Activated gamma-delta T cell treated with Interleukin-2 at 50 U/mL for 16 hours (primary cell): ENCODE measurements at regions not wholly inside any gene's neighbourhood (a gene's known extent, or its start where the extent isn't known, plus 50 kb on each side); places are given as distances from the start of the nearest gene placed in this dataset.

Source experiments
- DNase-seq: peaks from one replicate; pipeline ENCODE4 v3.0.0-alpha.2; 2020

GRCh38 chr20:39658662-39659409 lies 696.7 kb downstream of the DHX35 start:
- no peak for DNase-seq

GRCh38 chr20:39654171-39654570 lies 692.0 kb downstream of the DHX35 start:
- DNase-seq: no peak

DNA sequence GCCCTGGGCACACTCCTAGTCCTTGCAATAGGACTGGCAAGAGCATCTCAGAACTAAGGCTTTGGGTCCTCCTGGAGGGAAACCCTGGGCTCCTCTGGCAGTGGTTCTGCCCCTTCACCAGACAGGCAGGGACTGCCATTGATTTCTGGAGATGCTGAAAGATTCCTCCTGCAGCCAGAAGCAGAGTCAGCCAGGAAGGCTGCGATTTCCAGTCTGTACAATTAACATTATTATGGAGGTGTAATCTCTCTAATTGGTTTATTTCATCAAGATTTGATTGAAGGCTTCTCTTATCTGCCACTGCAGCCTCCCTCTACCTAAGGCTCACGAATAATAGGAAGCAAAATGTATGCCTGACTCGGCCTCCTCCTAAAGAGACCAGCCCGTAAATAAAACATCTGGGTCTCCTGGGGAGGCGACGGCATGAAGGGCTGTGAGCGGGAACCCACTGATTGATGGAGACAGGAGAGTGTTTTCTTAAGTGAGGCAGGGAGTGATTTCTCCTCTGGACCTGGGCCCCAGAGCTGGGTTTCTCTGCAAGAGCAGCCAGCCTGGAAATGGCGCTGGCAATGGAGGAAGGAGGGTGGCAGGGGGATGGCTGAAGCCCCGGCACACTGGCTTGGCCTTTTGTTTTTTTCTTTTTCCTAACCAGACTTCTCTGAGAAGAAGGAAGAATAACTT lies 689.6 kb downstream of the DHX35 start:
- DNase-seq: no peak

DNA sequence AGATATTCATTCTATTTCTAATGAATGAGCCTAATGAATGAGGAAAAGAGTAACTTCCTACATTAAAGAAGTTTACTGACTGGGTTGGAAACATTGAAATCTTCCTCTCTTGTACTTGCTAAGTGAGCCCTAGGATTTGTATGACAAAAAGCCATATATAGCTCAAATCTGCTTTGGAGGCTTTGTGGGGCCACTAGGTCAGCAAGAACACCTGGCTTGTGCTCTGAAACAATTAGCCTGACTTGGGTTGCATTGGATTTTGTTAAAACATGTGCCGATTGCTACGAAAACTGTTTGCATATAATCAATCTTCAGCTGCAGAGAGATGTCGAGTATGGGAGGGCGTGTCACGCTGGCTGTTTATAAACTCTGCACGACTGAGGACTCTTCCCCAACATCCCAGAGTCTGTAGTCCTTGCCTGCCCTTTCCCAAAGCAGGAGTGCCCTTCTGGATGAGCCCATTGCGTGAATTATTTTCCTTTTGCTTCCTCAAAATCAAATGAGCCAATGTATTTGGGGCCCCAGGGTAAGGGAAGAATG lies 684.8 kb downstream of the DHX35 start:
- no peak for DNase-seq

DNA sequence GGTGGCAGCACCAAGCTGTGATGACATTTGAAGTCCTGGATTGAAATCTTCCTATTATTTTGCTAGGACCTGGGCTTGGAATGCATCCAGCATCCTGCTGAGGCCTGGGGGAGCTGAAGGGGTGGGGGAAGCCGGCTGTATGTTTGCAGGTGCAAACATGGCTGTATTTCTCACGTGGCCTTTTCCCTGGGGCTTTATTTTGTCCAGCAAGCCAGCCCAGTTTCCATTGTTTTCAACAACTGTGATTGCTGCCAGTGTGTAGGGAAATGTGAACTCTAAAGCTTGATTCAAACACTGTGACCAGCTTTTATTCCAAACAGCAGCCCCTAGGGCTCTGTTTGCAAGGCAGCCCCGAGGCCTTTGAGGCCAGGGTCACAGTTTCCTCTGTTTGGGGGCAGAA lies 683.0 kb downstream of the DHX35 start:
- DNase-seq: no peak

GRCh38 chr20:39643292-39643691 lies 681.1 kb downstream of the DHX35 start:
- no peak for DNase-seq

GRCh38 chr20:39641423-39641822 lies 679.3 kb downstream of the DHX35 start:
- DNase-seq: no peak

GRCh38 chr20:39640147-39640546 lies 678.0 kb downstream of the DHX35 start:
- no peak for DNase-seq

DNA sequence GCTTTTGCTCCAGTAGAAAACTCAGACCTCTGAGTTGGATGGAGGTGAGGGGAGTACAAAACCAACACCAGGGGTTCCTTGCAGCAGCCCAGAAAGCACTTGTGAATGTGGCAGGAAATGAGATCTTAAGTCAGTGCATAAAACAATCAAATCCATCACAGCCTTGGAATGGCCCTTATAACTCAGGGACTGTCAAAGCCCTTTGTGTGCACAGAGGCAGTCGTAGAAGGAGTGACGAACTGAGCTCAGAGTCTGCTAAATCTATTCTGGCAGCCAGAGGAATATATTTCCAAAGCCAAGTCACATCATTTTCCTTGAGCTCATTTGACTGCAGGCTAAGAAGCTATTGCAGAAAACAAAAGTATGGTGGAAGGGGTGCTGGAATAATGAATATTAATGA lies 676.6 kb downstream of the DHX35 start:
- no peak for DNase-seq

DNA sequence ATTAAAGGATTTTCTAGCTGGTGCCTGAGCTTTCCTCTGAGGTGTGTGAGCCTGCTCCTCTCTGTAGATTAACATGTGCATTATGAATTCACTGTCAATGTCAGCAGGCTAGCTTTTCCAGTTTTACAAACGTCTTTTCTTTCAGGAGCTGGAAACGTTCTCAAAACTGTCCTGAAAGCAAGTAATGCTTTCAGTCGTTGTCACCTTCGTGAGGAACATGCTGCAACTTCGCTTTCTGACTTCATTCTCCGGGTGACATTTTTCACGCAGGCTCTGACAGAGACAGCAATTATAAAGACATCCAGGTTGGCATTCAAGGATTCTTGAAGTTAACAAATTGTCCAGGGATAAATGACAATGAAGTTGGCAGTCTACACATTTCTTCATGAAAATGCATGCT lies 671.5 kb downstream of the DHX35 start:
- no peak for DNase-seq

- no peak for DNase-seq
Measured at GRCh38 chr20:39632757-39633156, 670.6 kb downstream of the DHX35 start.

- DNase-seq: no peak
Measured at GRCh38 chr20:39632176-39632575, 670.0 kb downstream of the DHX35 start.

DNA sequence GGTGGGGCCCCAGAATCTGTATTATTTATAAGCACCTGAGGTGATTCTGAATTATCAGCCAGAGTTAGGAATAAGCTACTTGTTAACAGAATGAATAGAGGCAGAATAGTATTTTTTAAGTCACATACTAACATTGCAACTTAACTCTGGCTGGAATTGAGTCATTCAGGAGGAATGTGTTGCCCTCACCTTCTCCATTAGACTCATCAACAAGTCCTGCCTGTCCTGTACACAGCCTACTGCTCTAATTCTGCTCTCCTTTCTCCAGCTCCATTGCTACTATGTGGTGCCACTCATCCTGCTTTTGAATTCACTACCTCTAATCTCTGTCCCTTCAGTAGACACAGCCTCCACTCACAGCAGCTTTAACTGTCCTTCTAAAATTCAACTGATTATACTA lies 669.4 kb downstream of the DHX35 start:
- DNase-seq: no peak

DNA sequence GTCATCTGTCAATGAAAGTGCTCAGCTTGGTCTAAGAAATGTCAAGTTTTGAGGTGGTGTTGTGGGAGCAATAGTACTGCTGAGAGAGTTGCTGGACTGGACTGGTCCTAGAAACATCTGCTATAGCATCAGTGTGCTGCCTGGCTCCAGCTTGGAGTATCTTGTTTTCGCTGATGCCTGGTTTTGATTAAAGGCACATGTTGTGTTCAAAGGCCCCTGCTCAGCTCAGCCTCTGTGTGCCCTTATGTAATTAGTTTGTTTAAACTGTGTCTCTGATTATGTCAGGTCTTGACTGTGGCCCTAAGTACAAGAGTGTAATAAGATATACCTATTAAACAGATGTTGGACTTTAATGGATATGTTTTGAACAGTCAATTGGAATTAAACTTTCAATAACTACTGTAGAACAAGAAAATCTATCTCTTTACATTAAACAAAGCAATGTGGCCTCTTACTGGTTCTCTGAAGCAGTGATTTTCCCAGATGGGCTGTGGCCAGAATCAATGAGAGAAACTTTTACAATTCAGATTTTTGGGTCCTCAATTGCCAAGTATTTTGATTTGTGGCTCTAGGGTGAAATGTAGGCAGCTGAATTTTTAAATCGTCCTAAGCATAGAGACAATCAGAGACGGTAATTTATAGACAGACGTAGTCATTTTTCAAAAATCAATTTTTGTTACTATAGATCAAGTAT lies 668.2 kb downstream of the DHX35 start:
- no peak for DNase-seq

DNA sequence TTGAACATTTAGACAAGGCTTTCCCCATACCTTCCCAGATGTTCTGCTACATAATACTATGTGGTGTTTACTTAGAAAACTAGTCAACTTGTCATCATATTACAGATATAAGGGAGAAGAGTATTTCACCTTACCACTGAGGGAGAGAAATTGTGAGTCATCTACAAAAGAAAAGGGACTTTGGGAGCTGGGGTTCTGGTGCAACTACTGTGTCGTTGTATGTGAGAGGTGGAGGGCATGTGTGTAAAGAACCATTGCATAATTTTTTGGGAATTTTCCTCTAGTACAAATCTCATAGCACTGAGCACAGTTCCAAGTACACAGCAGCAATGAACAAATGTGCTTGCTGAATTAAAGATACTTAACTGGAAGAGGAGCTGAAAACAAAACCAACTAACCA lies 665.6 kb downstream of the DHX35 start:
- no peak for DNase-seq

GRCh38 chr20:39624316-39624715 lies 662.2 kb downstream of the DHX35 start:
- DNase-seq: no peak

- DNase-seq: no peak
Measured at GRCh38 chr20:39623584-39624234, 661.6 kb downstream of the DHX35 start.

GRCh38 chr20:39619271-39619785 lies 657.2 kb downstream of the DHX35 start:
- no peak for DNase-seq

GRCh38 chr20:39611901-39612300 lies 649.8 kb downstream of the DHX35 start:
- DNase-seq: no peak

- no peak for DNase-seq
Measured at GRCh38 chr20:39607141-39607540, 645.0 kb downstream of the DHX35 start.

- no peak for DNase-seq
Measured at GRCh38 chr20:39605908-39606307, 643.8 kb downstream of the DHX35 start.

DNA sequence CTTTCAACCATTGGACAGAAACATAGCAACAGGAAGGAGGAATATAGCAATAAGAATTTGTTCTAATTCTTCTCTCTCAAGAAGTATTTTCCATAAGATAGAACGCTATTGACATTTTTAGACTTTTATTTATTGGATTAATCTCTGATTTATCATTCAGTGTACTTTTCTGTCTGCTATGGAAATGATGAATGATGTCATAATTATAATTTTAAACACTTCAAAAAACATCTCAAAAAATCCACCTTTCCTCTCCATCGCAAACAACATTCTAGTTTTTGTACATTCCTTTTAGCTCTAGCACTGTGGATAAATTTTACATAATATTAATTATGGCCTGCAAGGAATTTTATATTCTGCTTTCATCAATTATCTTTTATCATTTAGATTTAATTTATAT lies 643.2 kb downstream of the DHX35 start:
- no peak for DNase-seq

DNA sequence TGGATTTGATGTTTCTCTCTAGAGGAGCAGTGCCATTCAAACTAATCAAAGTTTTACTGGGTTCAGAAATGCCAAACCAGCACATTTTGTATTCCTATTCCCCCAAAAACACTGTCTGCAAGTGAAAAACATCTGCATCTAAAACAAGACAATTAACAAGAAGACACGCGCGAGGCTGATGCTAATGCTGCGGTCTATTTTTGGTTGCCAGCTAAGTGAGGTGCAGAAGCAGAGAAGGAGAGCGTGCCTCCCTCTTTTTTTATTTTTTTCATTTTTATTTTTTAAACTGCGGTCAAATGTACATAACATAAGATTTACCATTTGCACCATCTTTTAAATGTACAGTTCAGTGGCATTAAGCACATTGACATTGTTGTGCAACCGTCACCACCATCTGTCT lies 641.1 kb downstream of the DHX35 start:
- DNase-seq: no peak
